Thoracic aorta (tissue), 2 donors: ENCODE measurements at regions not wholly inside any gene's neighbourhood (a gene's known extent, or its start where the extent isn't known, plus 50 kb on each side); places are given as distances from the start of the nearest gene placed in this dataset.
"Not testable (repeated sequence)": the region's sequence is repeated elsewhere in the genome, so short reads cannot be mapped to it uniquely, and the experiment has no call there.

Source experiments
- ATAC-seq: fragments of 150-250 bp; one replicate; pipeline ENCODE4 v1.8.0; 2017; ENCODE audit warnings: low read depth; ENCODE audit not compliant: insufficient number of reproducible peaks, low FRiP score
- DNase-seq: peaks from one replicate; pipeline ENCODE4 v3.0.0-alpha.2; 2020; ENCODE audit warnings: low spot score
- H3K27ac ChIP-seq, 2 donors: fragments of 200-600 bp; sonication (generic); 1 replicate in 1 of 2; 2 replicates in 1 of 2; pipeline ENCODE4 v1.5.1; 2016; ENCODE audit warnings: mild to moderate bottlenecking in 2 of 2, moderate library complexity in 2 of 2
- H3K27me3 ChIP-seq: fragments of 200-600 bp; sonication (generic); replicated peaks from 2 replicates; pipeline ENCODE4 v1.6.0; 2016; ENCODE audit warnings: mild to moderate bottlenecking; ENCODE audit not compliant: insufficient read depth
- H3K36me3 ChIP-seq: fragments of 200-600 bp; sonication (generic); one replicate; pipeline ENCODE4 v1.5.1; 2016
- H3K4me1 ChIP-seq, 2 donors: fragments of 200-600 bp; sonication (generic); 1 replicate in 1 of 2; 2 replicates in 1 of 2; pipeline versions ENCODE4 v1.5.1 to v1.6.0; 2016; ENCODE audit warnings: low read depth in 2 of 2, mild to moderate bottlenecking in 1 of 2; ENCODE audit not compliant: control insufficient read depth in 1 of 2
- H3K4me3 ChIP-seq: fragments of 200-600 bp; sonication (generic); 2 replicates; pipeline ENCODE4 v1.5.1; 2016; ENCODE audit warnings: mild to moderate bottlenecking
- H3K9me3 ChIP-seq: fragments of 200-600 bp; sonication (generic); 2 replicates; pipeline ENCODE4 v1.5.1; 2016
- CTCF ChIP-seq: fragments of 200-600 bp; sonication (generic); IDR thresholded peaks from one replicate; pipeline ENCODE4 v1.5.1; 2019; ENCODE audit warnings: antibody characterized with exemption

GRCh38 chr2:63737081-63737751 is 104.5 kb upstream of the UGP2 start:
- Histone ChIP-seq H3K4me3 (no peak overlapping the region), H3K4me1 (peaks cover 22% of the 10 kb centered on the region in 2 donors), H3K27ac (peak overlapping the region; percentile 27 to 31), H3K9me3 (no peaks in the 10 kb centered on the region), H3K27me3 (no peaks in the 10 kb centered on the region), H3K36me3 (no peaks in the 10 kb centered on the region)
- no peak for TF ChIP-seq CTCF
- DNase-seq (no peak), ATAC-seq (no peak)

- Histone ChIP-seq H3K27ac (no peak overlapping the region), H3K9me3 (no peaks in the 10 kb centered on the region)
- no peak for ATAC-seq
Observed at GRCh38 chr2:63738019-63738418, 103.7 kb upstream of the UGP2 start.

GRCh38 chr2:63739180-63739579 is 102.5 kb upstream of the UGP2 start:
- not testable (repeated sequence) for H3K27ac ChIP-seq, H3K9me3 ChIP-seq, H3K36me3 ChIP-seq, DNase-seq, H3K27me3 ChIP-seq, H3K4me3 ChIP-seq, ATAC-seq
- H3K4me1 ChIP-seq: peaks cover 22 to 25% of the 10 kb centered on the region in 2 donors

More at GRCh38 chr2:63738019-63738418, 103.7 kb upstream of the UGP2 start:
- no peak for DNase-seq
- no peak overlapping the region for H3K4me3 ChIP-seq
- no peaks in the 10 kb centered on the region for H3K36me3 ChIP-seq
- TF ChIP-seq CTCF: no peak
- no peaks in the 10 kb centered on the region for H3K27me3 ChIP-seq
- peaks cover 22% of the 10 kb centered on the region in 2 donors for H3K4me1 ChIP-seq

DNA sequence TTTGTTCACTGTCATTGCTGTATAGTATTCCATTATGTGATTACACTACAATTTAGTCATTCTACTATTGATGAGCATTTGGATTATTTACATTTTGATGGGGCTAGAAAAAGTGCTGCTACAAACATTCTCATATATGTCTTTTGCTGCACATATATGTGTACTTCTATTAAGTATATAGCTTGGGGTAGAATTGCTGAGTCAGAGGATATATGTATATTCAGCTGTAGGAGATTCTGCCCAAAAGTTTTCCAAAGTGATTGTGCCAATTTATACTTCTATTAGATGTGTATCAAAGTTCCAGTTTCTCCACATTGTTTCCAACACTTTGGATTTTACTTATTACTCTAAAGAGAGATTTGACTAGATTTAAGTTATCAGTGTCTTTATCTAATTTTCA is 101.7 kb upstream of the UGP2 start:
- no peaks in the 10 kb centered on the region for H3K36me3 ChIP-seq
- H3K9me3 ChIP-seq: no peaks in the 10 kb centered on the region
- peaks cover 22 to 26% of the 10 kb centered on the region in 2 donors for H3K4me1 ChIP-seq
- no peak overlapping the region for H3K4me3 ChIP-seq
- ATAC-seq (no peak), DNase-seq (no peak)
- no peak for TF ChIP-seq CTCF
- no peak overlapping the region for H3K27ac ChIP-seq
- H3K27me3 ChIP-seq: no peaks in the 10 kb centered on the region

- no peaks in the 10 kb centered on the region for H3K36me3 ChIP-seq
- no peaks in the 10 kb centered on the region for H3K27me3 ChIP-seq
- H3K9me3 ChIP-seq: no peaks in the 10 kb centered on the region
- TF ChIP-seq CTCF: no peak
- peaks cover 16 to 21% of the 10 kb centered on the region in 2 donors for H3K4me1 ChIP-seq
- no peak overlapping the region for H3K27ac ChIP-seq
- ATAC-seq (no peak), DNase-seq (no peak)
- no peak overlapping the region for H3K4me3 ChIP-seq
Observed at GRCh38 chr2:63740943-63741342, 100.8 kb upstream of the UGP2 start.
